ENCODE measurements at regions not wholly inside any gene's neighbourhood (a gene's known extent, or its start where the extent isn't known, plus 50 kb on each side); places are given as distances from the start of the nearest gene placed in this dataset.

DNA sequence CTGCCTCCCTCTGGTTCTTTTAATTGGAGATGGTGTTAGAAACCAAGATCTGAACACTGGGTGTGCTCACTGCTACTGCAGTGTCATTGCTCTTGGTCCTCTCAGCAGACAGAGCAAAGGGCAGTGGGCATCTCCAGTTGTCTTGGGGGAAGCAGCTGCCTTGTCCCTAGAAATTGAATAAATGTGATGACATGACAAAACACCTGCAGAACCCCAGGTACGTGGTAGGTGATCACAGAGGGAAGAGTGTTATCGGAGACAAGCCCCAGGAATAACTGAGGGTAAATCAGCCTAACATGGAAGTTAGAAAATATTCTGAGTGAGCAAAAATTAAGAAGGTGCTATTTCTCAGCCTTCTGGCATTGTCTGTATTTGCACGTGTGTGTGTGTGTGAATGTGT is 311.9 kb upstream of the HDAC4 start (continued):
- TF ChIP-seq, protein P1, sequence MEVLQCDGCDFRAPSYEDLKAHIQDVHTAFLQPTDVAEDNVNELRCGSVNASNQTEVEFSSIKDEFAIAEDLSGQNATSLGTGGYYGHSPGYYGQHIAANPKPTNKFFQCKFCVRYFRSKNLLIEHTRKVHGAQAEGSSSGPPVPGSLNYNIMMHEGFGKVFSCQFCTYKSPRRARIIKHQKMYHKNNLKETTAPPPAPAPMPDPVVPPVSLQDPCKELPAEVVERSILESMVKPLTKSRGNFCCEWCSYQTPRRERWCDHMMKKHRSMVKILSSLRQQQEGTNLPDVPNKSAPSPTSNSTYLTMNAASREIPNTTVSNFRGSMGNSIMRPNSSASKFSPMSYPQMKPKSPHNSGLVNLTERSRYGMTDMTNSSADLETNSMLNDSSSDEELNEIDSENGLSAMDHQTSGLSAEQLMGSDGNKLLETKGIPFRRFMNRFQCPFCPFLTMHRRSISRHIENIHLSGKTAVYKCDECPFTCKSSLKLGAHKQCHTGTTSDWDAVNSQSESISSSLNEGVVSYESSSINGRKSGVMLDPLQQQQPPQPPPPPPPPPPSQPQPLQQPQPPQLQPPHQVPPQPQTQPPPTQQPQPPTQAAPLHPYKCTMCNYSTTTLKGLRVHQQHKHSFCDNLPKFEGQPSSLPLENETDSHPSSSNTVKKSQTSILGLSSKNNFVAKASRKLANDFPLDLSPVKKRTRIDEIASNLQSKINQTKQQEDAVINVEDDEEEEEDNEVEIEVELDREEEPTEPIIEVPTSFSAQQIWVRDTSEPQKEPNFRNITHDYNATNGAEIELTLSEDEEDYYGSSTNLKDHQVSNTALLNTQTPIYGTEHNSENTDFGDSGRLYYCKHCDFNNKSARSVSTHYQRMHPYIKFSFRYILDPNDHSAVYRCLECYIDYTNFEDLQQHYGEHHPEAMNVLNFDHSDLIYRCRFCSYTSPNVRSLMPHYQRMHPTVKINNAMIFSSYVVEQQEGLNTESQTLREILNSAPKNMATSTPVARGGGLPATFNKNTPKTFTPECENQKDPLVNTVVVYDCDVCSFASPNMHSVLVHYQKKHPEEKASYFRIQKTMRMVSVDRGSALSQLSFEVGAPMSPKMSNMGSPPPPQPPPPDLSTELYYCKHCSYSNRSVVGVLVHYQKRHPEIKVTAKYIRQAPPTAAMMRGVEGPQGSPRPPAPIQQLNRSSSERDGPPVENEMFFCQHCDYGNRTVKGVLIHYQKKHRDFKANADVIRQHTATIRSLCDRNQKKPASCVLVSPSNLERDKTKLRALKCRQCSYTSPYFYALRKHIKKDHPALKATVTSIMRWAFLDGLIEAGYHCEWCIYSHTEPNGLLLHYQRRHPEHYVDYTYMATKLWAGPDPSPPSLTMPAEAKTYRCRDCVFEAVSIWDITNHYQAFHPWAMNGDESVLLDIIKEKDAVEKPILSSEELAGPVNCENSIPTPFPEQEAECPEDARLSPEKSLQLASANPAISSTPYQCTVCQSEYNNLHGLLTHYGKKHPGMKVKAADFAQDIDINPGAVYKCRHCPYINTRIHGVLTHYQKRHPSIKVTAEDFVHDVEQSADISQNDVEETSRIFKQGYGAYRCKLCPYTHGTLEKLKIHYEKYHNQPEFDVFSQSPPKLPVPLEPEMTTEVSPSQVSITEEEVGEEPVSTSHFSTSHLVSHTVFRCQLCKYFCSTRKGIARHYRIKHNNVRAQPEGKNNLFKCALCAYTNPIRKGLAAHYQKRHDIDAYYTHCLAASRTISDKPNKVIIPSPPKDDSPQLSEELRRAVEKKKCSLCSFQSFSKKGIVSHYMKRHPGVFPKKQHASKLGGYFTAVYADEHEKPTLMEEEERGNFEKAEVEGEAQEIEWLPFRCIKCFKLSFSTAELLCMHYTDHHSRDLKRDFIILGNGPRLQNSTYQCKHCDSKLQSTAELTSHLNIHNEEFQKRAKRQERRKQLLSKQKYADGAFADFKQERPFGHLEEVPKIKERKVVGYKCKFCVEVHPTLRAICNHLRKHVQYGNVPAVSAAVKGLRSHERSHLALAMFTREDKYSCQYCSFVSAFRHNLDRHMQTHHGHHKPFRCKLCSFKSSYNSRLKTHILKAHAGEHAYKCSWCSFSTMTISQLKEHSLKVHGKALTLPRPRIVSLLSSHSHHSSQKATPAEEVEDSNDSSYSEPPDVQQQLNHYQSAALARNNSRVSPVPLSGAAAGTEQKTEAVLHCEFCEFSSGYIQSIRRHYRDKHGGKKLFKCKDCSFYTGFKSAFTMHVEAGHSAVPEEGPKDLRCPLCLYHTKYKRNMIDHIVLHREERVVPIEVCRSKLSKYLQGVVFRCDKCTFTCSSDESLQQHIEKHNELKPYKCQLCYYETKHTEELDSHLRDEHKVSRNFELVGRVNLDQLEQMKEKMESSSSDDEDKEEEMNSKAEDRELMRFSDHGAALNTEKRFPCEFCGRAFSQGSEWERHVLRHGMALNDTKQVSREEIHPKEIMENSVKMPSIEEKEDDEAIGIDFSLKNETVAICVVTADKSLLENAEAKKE (CRISPR knock-in tag; IDR thresholded peaks at IDR 0.05), result no peak
- TF ChIP-seq, protein P2, sequence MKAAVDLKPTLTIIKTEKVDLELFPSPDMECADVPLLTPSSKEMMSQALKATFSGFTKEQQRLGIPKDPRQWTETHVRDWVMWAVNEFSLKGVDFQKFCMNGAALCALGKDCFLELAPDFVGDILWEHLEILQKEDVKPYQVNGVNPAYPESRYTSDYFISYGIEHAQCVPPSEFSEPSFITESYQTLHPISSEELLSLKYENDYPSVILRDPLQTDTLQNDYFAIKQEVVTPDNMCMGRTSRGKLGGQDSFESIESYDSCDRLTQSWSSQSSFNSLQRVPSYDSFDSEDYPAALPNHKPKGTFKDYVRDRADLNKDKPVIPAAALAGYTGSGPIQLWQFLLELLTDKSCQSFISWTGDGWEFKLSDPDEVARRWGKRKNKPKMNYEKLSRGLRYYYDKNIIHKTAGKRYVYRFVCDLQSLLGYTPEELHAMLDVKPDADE (IDR thresholded peaks at IDR 0.05), result no peak
- no peak for TF ChIP-seq CREB1 (CRISPR knock-in tag; IDR thresholded peaks at IDR 0.05; ENCODE audit: low read depth)
- TF ChIP-seq POLR2AphosphoS5 (IDR thresholded peaks at IDR 0.05; ENCODE audit: low read depth), result no peak
- TF ChIP-seq, protein P3, sequence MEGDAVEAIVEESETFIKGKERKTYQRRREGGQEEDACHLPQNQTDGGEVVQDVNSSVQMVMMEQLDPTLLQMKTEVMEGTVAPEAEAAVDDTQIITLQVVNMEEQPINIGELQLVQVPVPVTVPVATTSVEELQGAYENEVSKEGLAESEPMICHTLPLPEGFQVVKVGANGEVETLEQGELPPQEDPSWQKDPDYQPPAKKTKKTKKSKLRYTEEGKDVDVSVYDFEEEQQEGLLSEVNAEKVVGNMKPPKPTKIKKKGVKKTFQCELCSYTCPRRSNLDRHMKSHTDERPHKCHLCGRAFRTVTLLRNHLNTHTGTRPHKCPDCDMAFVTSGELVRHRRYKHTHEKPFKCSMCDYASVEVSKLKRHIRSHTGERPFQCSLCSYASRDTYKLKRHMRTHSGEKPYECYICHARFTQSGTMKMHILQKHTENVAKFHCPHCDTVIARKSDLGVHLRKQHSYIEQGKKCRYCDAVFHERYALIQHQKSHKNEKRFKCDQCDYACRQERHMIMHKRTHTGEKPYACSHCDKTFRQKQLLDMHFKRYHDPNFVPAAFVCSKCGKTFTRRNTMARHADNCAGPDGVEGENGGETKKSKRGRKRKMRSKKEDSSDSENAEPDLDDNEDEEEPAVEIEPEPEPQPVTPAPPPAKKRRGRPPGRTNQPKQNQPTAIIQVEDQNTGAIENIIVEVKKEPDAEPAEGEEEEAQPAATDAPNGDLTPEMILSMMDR (conservative IDR thresholded peaks at IDR 0.05; ENCODE audit: low read depth in 2 of 2), result no peak
- no peak for TF ChIP-seq ZNF331 (CRISPR knock-in tag; IDR thresholded peaks at IDR 0.05; ENCODE audit: low read depth)
- TF ChIP-seq ZNF114 (CRISPR knock-in tag; IDR thresholded peaks at IDR 0.05), result no peak
